ENCODE measurements at regions not wholly inside any gene's neighbourhood (a gene's known extent, or its start where the extent isn't known, plus 50 kb on each side); places are given as distances from the start of the nearest gene placed in this dataset.
"Not testable (repeated sequence)": the region's sequence is repeated elsewhere in the genome, so short reads cannot be mapped to it uniquely, and the experiment has no call there.

GRCh38 chrX:90575155-90575554 is 653.4 kb downstream of the TGIF2LX start:
- H3K9ac ChIP-seq (ENCODE audit: low read length); H4K20me1 ChIP-seq (ENCODE audit: insufficient read depth, low read length); H3K27me3 ChIP-seq (ENCODE audit: low read depth, low read length); H3K4me2 ChIP-seq (ENCODE audit: low read length); H3K4me3 ChIP-seq (ENCODE audit: low read length); H3K36me3 ChIP-seq (replicated peaks; ENCODE audit: low read depth, low read length); H3K9me3 ChIP-seq (ENCODE audit: insufficient read depth, low read length); H3K79me2 ChIP-seq (ENCODE audit: low read length); H3K4me1 ChIP-seq (ENCODE audit: low read length); H2AFZ ChIP-seq (ENCODE audit: low read depth, low read length); H3K27ac ChIP-seq (ENCODE audit: low read length): not testable (repeated sequence)

- not testable (repeated sequence) for H3K27me3 ChIP-seq (ENCODE audit: low read depth, low read length); H2AFZ ChIP-seq (ENCODE audit: low read depth, low read length); H3K36me3 ChIP-seq (replicated peaks; ENCODE audit: low read depth, low read length); H3K9ac ChIP-seq (ENCODE audit: low read length); H3K27ac ChIP-seq (ENCODE audit: low read length); H3K4me1 ChIP-seq (ENCODE audit: low read length); H3K9me3 ChIP-seq (ENCODE audit: insufficient read depth, low read length); H3K4me2 ChIP-seq (ENCODE audit: low read length); H4K20me1 ChIP-seq (ENCODE audit: insufficient read depth, low read length); H3K79me2 ChIP-seq (ENCODE audit: low read length); H3K4me3 ChIP-seq (ENCODE audit: low read length)
These were observed 680.2 kb downstream of the TGIF2LX start for GRCh38 chrX:90601921-90602320.

GRCh38 chrX:90605736-90606135 is 684.0 kb downstream of the TGIF2LX start:
- not testable (repeated sequence) for H2AFZ ChIP-seq (ENCODE audit: low read depth, low read length); H3K36me3 ChIP-seq (replicated peaks; ENCODE audit: low read depth, low read length); H3K27me3 ChIP-seq (ENCODE audit: low read depth, low read length); H3K4me3 ChIP-seq (ENCODE audit: low read length); H3K9me3 ChIP-seq (ENCODE audit: insufficient read depth, low read length); H3K4me1 ChIP-seq (ENCODE audit: low read length); H3K4me2 ChIP-seq (ENCODE audit: low read length); H3K79me2 ChIP-seq (ENCODE audit: low read length); H3K9ac ChIP-seq (ENCODE audit: low read length); H3K27ac ChIP-seq (ENCODE audit: low read length); H4K20me1 ChIP-seq (ENCODE audit: insufficient read depth, low read length)

- Histone ChIP-seq H3K4me3 (ENCODE audit: low read length) (no peak overlapping the region), H4K20me1 (ENCODE audit: insufficient read depth, low read length) (no peaks in the 10 kb centered on the region), H3K27me3 (ENCODE audit: low read depth, low read length) (no peaks in the 10 kb centered on the region), H3K4me2 (ENCODE audit: low read length) (no peak overlapping the region), H3K79me2 (ENCODE audit: low read length) (no peaks in the 10 kb centered on the region), H3K9me3 (ENCODE audit: insufficient read depth, low read length) (no peaks in the 10 kb centered on the region), H3K36me3 (replicated peaks; ENCODE audit: low read depth, low read length) (no peaks in the 10 kb centered on the region), H2AFZ (ENCODE audit: low read depth, low read length) (no peak overlapping the region), H3K4me1 (ENCODE audit: low read length) (no peaks in the 10 kb centered on the region), H3K9ac (ENCODE audit: low read length) (no peak overlapping the region), H3K27ac (ENCODE audit: low read length) (no peak overlapping the region)
- no peak for TF ChIP-seq CTCF (IDR thresholded peaks at IDR 0.05; ENCODE audit: low read depth, low read length)
- TF ChIP-seq EZH2phosphoT487 (IDR thresholded peaks at IDR 0.05; ENCODE audit: low read depth) = no peak
These were observed 696.1 kb downstream of the TGIF2LX start for GRCh38 chrX:90617710-90618325.

GRCh38 chrX:90665161-90665560 is 743.5 kb downstream of the TGIF2LX start:
- not testable (repeated sequence) for H3K36me3 ChIP-seq (replicated peaks; ENCODE audit: low read depth, low read length); H3K9ac ChIP-seq (ENCODE audit: low read length); H3K27ac ChIP-seq (ENCODE audit: low read length); H4K20me1 ChIP-seq (ENCODE audit: insufficient read depth, low read length); H3K27me3 ChIP-seq (ENCODE audit: low read depth, low read length); H3K4me3 ChIP-seq (ENCODE audit: low read length); H3K4me1 ChIP-seq (ENCODE audit: low read length); H3K9me3 ChIP-seq (ENCODE audit: insufficient read depth, low read length); H3K79me2 ChIP-seq (ENCODE audit: low read length)
- H3K4me2 ChIP-seq (ENCODE audit: low read length) = 0 out of 2 replicates have a peak overlapping the region, but pooled peaks have one; percentile 22
- peak overlapping the region; percentile 54; the same call in 1 of the 2 replicates for H2AFZ ChIP-seq (ENCODE audit: low read depth, low read length)

- H3K4me1 ChIP-seq (ENCODE audit: low read length); H3K4me2 ChIP-seq (ENCODE audit: low read length); H3K27me3 ChIP-seq (ENCODE audit: low read depth, low read length); H4K20me1 ChIP-seq (ENCODE audit: insufficient read depth, low read length); H3K9ac ChIP-seq (ENCODE audit: low read length); H3K27ac ChIP-seq (ENCODE audit: low read length); H2AFZ ChIP-seq (ENCODE audit: low read depth, low read length); H3K4me3 ChIP-seq (ENCODE audit: low read length); H3K36me3 ChIP-seq (replicated peaks; ENCODE audit: low read depth, low read length); H3K9me3 ChIP-seq (ENCODE audit: insufficient read depth, low read length); H3K79me2 ChIP-seq (ENCODE audit: low read length): not testable (repeated sequence)
These were observed 721.1 kb upstream of the PABPC5 start for GRCh38 chrX:90713552-90713951.

GRCh38 chrX:90737555-90737954 is 697.1 kb upstream of the PABPC5 start:
- H3K4me1 ChIP-seq (ENCODE audit: low read length); H4K20me1 ChIP-seq (ENCODE audit: insufficient read depth, low read length); H3K4me2 ChIP-seq (ENCODE audit: low read length); H3K27ac ChIP-seq (ENCODE audit: low read length); H3K36me3 ChIP-seq (replicated peaks; ENCODE audit: low read depth, low read length); H3K27me3 ChIP-seq (ENCODE audit: low read depth, low read length); H3K9ac ChIP-seq (ENCODE audit: low read length); H2AFZ ChIP-seq (ENCODE audit: low read depth, low read length); H3K4me3 ChIP-seq (ENCODE audit: low read length); H3K9me3 ChIP-seq (ENCODE audit: insufficient read depth, low read length); H3K79me2 ChIP-seq (ENCODE audit: low read length): not testable (repeated sequence)

GRCh38 chrX:90757619-90758018 is 677.0 kb upstream of the PABPC5 start:
- H3K4me2 ChIP-seq (ENCODE audit: low read length); H3K4me3 ChIP-seq (ENCODE audit: low read length); H4K20me1 ChIP-seq (ENCODE audit: insufficient read depth, low read length); H2AFZ ChIP-seq (ENCODE audit: low read depth, low read length); H3K27ac ChIP-seq (ENCODE audit: low read length); H3K27me3 ChIP-seq (ENCODE audit: low read depth, low read length); H3K4me1 ChIP-seq (ENCODE audit: low read length); H3K36me3 ChIP-seq (replicated peaks; ENCODE audit: low read depth, low read length); H3K9me3 ChIP-seq (ENCODE audit: insufficient read depth, low read length); H3K9ac ChIP-seq (ENCODE audit: low read length); H3K79me2 ChIP-seq (ENCODE audit: low read length): not testable (repeated sequence)

- not testable (repeated sequence) for H3K4me1 ChIP-seq (ENCODE audit: low read length); H3K9ac ChIP-seq (ENCODE audit: low read length); H3K4me2 ChIP-seq (ENCODE audit: low read length); H3K27me3 ChIP-seq (ENCODE audit: low read depth, low read length); H3K79me2 ChIP-seq (ENCODE audit: low read length); H3K4me3 ChIP-seq (ENCODE audit: low read length); H3K9me3 ChIP-seq (ENCODE audit: insufficient read depth, low read length); H2AFZ ChIP-seq (ENCODE audit: low read depth, low read length); H3K36me3 ChIP-seq (replicated peaks; ENCODE audit: low read depth, low read length); H3K27ac ChIP-seq (ENCODE audit: low read length); H4K20me1 ChIP-seq (ENCODE audit: insufficient read depth, low read length)
These were observed 669.2 kb upstream of the PABPC5 start for GRCh38 chrX:90765482-90765881.

All from OCI-LY3 (cell line).